HEK293 (cell line): ENCODE measurements at regions not wholly inside any gene's neighbourhood (a gene's known extent, or its start where the extent isn't known, plus 50 kb on each side); places are given as distances from the start of the nearest gene placed in this dataset.

Experiments used
- CTCF ChIA-PET: fragments of 350-600 bp; formaldehyde crosslinking; extraction: SDS; loops from one replicate; lab custom pipeline; 2021; ENCODE audit warnings: antibody characterized with exemption; lab: Yijun Ruan, JAX
- POLR2A ChIA-PET: fragments of 300-600 bp; formaldehyde crosslinking; extraction: SDS; loops from one replicate; lab custom pipeline; 2020; ENCODE audit warnings: antibody characterized with exemption, inconsistent platforms; lab: Yijun Ruan, JAX
- H3K27ac ChIP-seq: fragments of 200-500 bp; sonication (Bioruptor generic); 2 replicates; pipeline ENCODE4 v1.5.1; 2014; ENCODE audit warnings: low read depth, low read length, control low read depth, inconsistent platforms; ENCODE audit errors: extremely low read depth
- H3K36me3 ChIP-seq, 2 experiments: fragments of 200-500 bp in 1 of 2; sonication (Bioruptor generic) in 1 of 2; 1 replicate in 1 of 2; 2 replicates in 1 of 2; pipeline ENCODE4 v1.5.1; 2014 to 2017; ENCODE audit warnings: inconsistent platforms in 2 of 2, low read length in 2 of 2; ENCODE audit not compliant: control insufficient read depth in 2 of 2, insufficient read depth in 1 of 2
- H3K4me1 ChIP-seq: fragments of 200-500 bp; sonication (Bioruptor generic); 2 replicates; pipeline ENCODE4 v1.5.1; 2014; ENCODE audit warnings: mild to moderate bottlenecking, low read length, inconsistent platforms; ENCODE audit not compliant: control insufficient read depth, insufficient read depth
- H3K4me3 ChIP-seq: 2 replicates; pipeline ENCODE4 v1.5.1; 2011; ENCODE audit warnings: low read depth, mild to moderate bottlenecking, control low read depth, low read length, moderate library complexity
- H3K9me3 ChIP-seq: fragments of 200-500 bp; sonication (Bioruptor generic); 2 replicates; pipeline ENCODE4 v1.5.1; 2014; ENCODE audit warnings: low read depth, low read length, inconsistent platforms; ENCODE audit not compliant: control insufficient read depth, insufficient read depth
- GLIS1 ChIP-seq: fragments of 450-650 bp; formaldehyde crosslinking; IDR thresholded peaks from 2 replicates; pipeline ENCODE4 v1.5.1; 2016; ENCODE audit warnings: missing biosample characterization, missing genetic modification characterization
- KLF7 ChIP-seq: fragments of 450-650 bp; formaldehyde crosslinking; IDR thresholded peaks from 2 replicates; pipeline ENCODE4 v1.5.1; 2016; ENCODE audit warnings: missing biosample characterization, missing genetic modification characterization, borderline replicate concordance
- KLF9 ChIP-seq: fragments of 450-650 bp; formaldehyde crosslinking; IDR thresholded peaks from 2 replicates; pipeline ENCODE4 v1.5.1; 2016; ENCODE audit warnings: missing biosample characterization, missing genetic modification characterization, low read depth
- OSR2 ChIP-seq: fragments of 450-650 bp; formaldehyde crosslinking; IDR thresholded peaks from 2 replicates; pipeline ENCODE4 v1.5.1; 2016; ENCODE audit warnings: missing biosample characterization, missing genetic modification characterization
- PRDM2 ChIP-seq: fragments of 450-650 bp; formaldehyde crosslinking; IDR thresholded peaks from 2 replicates; pipeline ENCODE4 v1.5.1; 2016; ENCODE audit warnings: missing biosample characterization, missing genetic modification characterization, borderline replicate concordance
- ZBTB1 ChIP-seq: fragments of 450-650 bp; formaldehyde crosslinking; IDR thresholded peaks from 2 replicates; pipeline ENCODE4 v1.5.1; 2016; ENCODE audit warnings: missing biosample characterization, missing genetic modification characterization
- ZEB2 ChIP-seq: fragments of 450-650 bp; formaldehyde crosslinking; IDR thresholded peaks from 2 replicates; pipeline ENCODE4 v1.5.1; 2016; ENCODE audit warnings: missing biosample characterization, missing genetic modification characterization
- ZNF140 ChIP-seq: fragments of 450-650 bp; formaldehyde crosslinking; IDR thresholded peaks from 2 replicates; pipeline ENCODE4 v1.5.1; 2016; ENCODE audit warnings: missing biosample characterization, missing genetic modification characterization
- ZNF157 ChIP-seq: fragments of 450-650 bp; formaldehyde crosslinking; IDR thresholded peaks from 2 replicates; pipeline ENCODE4 v1.5.1; 2016; ENCODE audit warnings: missing biosample characterization, missing genetic modification characterization
- ZNF266 ChIP-seq: fragments of 450-650 bp; formaldehyde crosslinking; IDR thresholded peaks from 2 replicates; pipeline ENCODE4 v1.5.1; 2016; ENCODE audit warnings: missing biosample characterization, missing genetic modification characterization, low read depth
- ZNF350 ChIP-seq: fragments of 450-650 bp; formaldehyde crosslinking; IDR thresholded peaks from 2 replicates; pipeline ENCODE4 v1.5.0; 2017; ENCODE audit warnings: missing biosample characterization, mild to moderate bottlenecking, missing genetic modification characterization
- ZNF354C ChIP-seq: fragments of 450-650 bp; formaldehyde crosslinking; IDR thresholded peaks from 2 replicates; pipeline ENCODE4 v1.5.1; 2016; ENCODE audit warnings: missing biosample characterization, missing genetic modification characterization, low read depth, borderline replicate concordance
- ZNF416 ChIP-seq: fragments of 450-650 bp; formaldehyde crosslinking; IDR thresholded peaks from 2 replicates; pipeline ENCODE4 v1.5.1; 2016; ENCODE audit warnings: missing biosample characterization, missing genetic modification characterization
- ZNF549 ChIP-seq: fragments of 450-650 bp; IDR thresholded peaks from 2 replicates; pipeline ENCODE4 v1.5.1; 2018; ENCODE audit warnings: missing biosample characterization, missing genetic modification characterization, mild to moderate bottlenecking, inconsistent platforms, moderate library complexity
- ZNF623 ChIP-seq: fragments of 450-650 bp; formaldehyde crosslinking; IDR thresholded peaks from 2 replicates; pipeline ENCODE4 v1.5.1; 2016; ENCODE audit warnings: missing biosample characterization, missing genetic modification characterization
- ZNF776 ChIP-seq: fragments of 450-650 bp; formaldehyde crosslinking; IDR thresholded peaks from 2 replicates; pipeline ENCODE4 v1.5.0; 2017; ENCODE audit warnings: missing biosample characterization, missing genetic modification characterization, borderline replicate concordance
- ZSCAN30 ChIP-seq: fragments of 450-650 bp; IDR thresholded peaks from 2 replicates; pipeline ENCODE4 v1.5.1; 2018; ENCODE audit warnings: missing biosample characterization, mild to moderate bottlenecking, missing genetic modification characterization, moderate library complexity
- TF ChIP-seq, protein P1 (sequence below): fragments of 450-650 bp; formaldehyde crosslinking; IDR thresholded peaks from 2 replicates; pipeline ENCODE4 v1.5.1; 2016; ENCODE audit warnings: missing biosample characterization, missing genetic modification characterization, borderline replicate concordance
- TF ChIP-seq, protein P2 (sequence below): fragments of 450-650 bp; formaldehyde crosslinking; IDR thresholded peaks from 2 replicates; pipeline ENCODE4 v1.5.1; 2016; ENCODE audit warnings: missing biosample characterization, missing genetic modification characterization

DNA sequence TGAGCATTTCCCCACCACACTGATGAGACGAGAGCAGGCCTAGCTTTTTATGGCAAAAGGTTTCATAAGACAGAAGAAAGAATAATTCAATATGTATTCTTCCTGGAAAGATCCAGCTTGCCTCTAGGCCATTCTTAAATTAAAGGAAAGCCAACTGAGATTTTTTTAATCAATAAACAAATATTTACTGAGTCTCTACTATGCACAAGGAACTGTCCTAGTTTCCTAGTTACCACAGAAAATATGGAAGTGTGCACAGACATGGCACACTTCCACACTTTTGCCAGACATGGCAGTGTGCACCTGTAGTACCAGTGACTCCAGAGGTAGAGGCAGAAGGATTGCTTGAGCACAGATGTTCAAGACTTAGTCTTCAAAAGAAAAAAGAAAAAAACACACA lies 281.0 kb downstream of the CETN3 start (continued):
- TF ChIP-seq ZNF416 (tag by site-specific recombination) (no peak), OSR2 (tag by site-specific recombination) (no peak)

DNA sequence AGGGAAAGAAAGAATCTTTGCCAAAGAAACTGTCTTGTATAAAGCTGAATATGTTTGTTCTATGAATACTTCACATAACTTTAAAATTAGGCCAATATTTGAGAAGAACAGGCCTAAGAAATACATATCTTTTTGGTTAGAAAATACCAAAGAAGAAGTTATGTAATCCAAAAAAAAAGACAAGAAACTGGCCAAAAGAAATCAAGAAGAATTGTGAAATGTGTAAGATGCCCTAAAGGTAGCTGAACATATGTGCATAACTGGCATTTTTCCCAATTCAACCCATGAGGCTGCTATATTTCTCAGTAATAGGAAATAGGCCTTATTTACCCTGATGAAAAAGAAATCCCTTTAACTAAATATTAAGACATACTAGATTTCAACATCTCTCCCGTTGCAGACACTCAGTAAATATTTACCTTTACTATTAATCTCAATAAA lies 290.0 kb downstream of the CETN3 start:
- Histone ChIP-seq H3K4me1 (no peaks in the 10 kb centered on the region), H3K27ac (no peak overlapping the region), H3K4me3 (no peak overlapping the region), H3K9me3 (no peaks in the 10 kb centered on the region), H3K36me3 (no peaks in the 10 kb centered on the region)
- CTCF ChIA-PET: no interaction called here
- POLR2A ChIA-PET: no interaction called here
- no peak for TF ChIP-seq GLIS1 (tag by site-specific recombination)
- TF ChIP-seq, protein P1, sequence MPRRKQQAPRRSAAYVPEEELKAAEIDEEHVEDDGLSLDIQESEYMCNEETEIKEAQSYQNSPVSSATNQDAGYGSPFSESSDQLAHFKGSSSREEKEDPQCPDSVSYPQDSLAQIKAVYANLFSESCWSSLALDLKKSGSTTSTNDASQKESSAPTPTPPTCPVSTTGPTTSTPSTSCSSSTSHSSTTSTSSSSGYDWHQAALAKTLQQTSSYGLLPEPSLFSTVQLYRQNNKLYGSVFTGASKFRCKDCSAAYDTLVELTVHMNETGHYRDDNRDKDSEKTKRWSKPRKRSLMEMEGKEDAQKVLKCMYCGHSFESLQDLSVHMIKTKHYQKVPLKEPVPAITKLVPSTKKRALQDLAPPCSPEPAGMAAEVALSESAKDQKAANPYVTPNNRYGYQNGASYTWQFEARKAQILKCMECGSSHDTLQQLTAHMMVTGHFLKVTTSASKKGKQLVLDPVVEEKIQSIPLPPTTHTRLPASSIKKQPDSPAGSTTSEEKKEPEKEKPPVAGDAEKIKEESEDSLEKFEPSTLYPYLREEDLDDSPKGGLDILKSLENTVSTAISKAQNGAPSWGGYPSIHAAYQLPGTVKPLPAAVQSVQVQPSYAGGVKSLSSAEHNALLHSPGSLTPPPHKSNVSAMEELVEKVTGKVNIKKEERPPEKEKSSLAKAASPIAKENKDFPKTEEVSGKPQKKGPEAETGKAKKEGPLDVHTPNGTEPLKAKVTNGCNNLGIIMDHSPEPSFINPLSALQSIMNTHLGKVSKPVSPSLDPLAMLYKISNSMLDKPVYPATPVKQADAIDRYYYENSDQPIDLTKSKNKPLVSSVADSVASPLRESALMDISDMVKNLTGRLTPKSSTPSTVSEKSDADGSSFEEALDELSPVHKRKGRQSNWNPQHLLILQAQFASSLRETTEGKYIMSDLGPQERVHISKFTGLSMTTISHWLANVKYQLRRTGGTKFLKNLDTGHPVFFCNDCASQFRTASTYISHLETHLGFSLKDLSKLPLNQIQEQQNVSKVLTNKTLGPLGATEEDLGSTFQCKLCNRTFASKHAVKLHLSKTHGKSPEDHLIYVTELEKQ (tag by site-specific recombination): no peak
- TF ChIP-seq ZNF266: no peak
- TF ChIP-seq ZNF354C (tag by site-specific recombination): no peak
- TF ChIP-seq ZBTB1: no peak
- TF ChIP-seq ZSCAN30 (tag by site-specific recombination): no peak
- TF ChIP-seq ZNF776 (tag by site-specific recombination): no peak
- no peak for TF ChIP-seq KLF9
- TF ChIP-seq ZNF140 (tag by site-specific recombination): no peak
- TF ChIP-seq ZNF350: no peak
- TF ChIP-seq ZNF549 (tag by site-specific recombination): no peak
- no peak for TF ChIP-seq ZNF416 (tag by site-specific recombination)
- no peak for TF ChIP-seq ZEB2 (tag by site-specific recombination)

DNA sequence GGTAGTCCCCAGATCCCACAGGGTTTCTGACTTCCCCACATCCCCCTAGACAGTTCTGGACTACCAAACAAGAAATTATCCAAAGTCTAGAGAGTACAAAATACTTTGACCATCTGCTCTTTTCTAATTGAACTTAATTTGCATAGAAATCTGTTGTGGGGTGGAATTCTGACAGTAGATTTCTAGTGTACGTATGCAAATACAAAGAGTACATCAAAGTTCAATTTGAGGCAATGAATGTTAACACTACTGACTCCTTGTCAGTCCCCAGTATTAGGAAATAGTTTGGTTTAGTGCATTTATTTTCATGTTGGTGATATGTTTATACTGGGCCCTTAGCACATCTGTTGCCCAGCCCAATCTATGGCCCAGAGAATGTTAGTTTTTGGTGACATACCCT lies 292.6 kb downstream of the CETN3 start:
- CTCF ChIA-PET: interaction anchor here (0.7 kb wide), 1 partner anchor 692 kb away, joined by 3 read pairs; no protein-coding TSS in a partner anchor
- Histone ChIP-seq H3K4me1 (no peaks in the 10 kb centered on the region), H3K36me3 (no peaks in the 10 kb centered on the region), H3K4me3 (no peak overlapping the region), H3K9me3 (no peaks in the 10 kb centered on the region), H3K27ac (no peak overlapping the region)
- POLR2A ChIA-PET: no interaction called here
- no peak for TF ChIP-seq PRDM2 (tag by site-specific recombination)
- TF ChIP-seq, protein P2, sequence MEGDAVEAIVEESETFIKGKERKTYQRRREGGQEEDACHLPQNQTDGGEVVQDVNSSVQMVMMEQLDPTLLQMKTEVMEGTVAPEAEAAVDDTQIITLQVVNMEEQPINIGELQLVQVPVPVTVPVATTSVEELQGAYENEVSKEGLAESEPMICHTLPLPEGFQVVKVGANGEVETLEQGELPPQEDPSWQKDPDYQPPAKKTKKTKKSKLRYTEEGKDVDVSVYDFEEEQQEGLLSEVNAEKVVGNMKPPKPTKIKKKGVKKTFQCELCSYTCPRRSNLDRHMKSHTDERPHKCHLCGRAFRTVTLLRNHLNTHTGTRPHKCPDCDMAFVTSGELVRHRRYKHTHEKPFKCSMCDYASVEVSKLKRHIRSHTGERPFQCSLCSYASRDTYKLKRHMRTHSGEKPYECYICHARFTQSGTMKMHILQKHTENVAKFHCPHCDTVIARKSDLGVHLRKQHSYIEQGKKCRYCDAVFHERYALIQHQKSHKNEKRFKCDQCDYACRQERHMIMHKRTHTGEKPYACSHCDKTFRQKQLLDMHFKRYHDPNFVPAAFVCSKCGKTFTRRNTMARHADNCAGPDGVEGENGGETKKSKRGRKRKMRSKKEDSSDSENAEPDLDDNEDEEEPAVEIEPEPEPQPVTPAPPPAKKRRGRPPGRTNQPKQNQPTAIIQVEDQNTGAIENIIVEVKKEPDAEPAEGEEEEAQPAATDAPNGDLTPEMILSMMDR (tag by site-specific recombination): no peak
- TF ChIP-seq ZNF157: no peak
- TF ChIP-seq ZNF623 (tag by site-specific recombination): no peak
- TF ChIP-seq ZNF354C (tag by site-specific recombination): no peak
- TF ChIP-seq KLF7 (tag by site-specific recombination): no peak
